ENCODE measurements at regions not wholly inside any gene's neighbourhood (a gene's known extent, or its start where the extent isn't known, plus 50 kb on each side); places are given as distances from the start of the nearest gene placed in this dataset.

GRCh38 chr20:11521476-11522365 lies 396.0 kb upstream of the BTBD3 start:
- TF ChIP-seq, protein P1, sequence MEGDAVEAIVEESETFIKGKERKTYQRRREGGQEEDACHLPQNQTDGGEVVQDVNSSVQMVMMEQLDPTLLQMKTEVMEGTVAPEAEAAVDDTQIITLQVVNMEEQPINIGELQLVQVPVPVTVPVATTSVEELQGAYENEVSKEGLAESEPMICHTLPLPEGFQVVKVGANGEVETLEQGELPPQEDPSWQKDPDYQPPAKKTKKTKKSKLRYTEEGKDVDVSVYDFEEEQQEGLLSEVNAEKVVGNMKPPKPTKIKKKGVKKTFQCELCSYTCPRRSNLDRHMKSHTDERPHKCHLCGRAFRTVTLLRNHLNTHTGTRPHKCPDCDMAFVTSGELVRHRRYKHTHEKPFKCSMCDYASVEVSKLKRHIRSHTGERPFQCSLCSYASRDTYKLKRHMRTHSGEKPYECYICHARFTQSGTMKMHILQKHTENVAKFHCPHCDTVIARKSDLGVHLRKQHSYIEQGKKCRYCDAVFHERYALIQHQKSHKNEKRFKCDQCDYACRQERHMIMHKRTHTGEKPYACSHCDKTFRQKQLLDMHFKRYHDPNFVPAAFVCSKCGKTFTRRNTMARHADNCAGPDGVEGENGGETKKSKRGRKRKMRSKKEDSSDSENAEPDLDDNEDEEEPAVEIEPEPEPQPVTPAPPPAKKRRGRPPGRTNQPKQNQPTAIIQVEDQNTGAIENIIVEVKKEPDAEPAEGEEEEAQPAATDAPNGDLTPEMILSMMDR (IDR thresholded peaks at IDR 0.05), result no peak
- TF ChIP-seq POLR2A (IDR thresholded peaks at IDR 0.05), result no peak
